Endothelial cell (in vitro differentiated cells): ENCODE measurements at regions not wholly inside any gene's neighbourhood (a gene's known extent, or its start where the extent isn't known, plus 50 kb on each side); places are given as distances from the start of the nearest gene placed in this dataset.
"Not testable (repeated sequence)": the region's sequence is repeated elsewhere in the genome, so short reads cannot be mapped to it uniquely, and the experiment has no call there.

Source experiments
- DNase-seq: peaks from one replicate; pipeline ENCODE4 v3.0.0; 2021; ENCODE audit warnings: low spot score
- H3K27ac Mint-ChIP-seq: one replicate; pipeline ENCODE4 v1.8.0; 2021; ENCODE audit warnings: mixed read lengths, inconsistent platforms; ENCODE audit not compliant: unreplicated experiment
- H3K27me3 Mint-ChIP-seq: one replicate; pipeline ENCODE4 v1.8.0; 2021; ENCODE audit warnings: mild to moderate bottlenecking, moderate library complexity, mixed read lengths, inconsistent platforms; ENCODE audit not compliant: unreplicated experiment
- H3K36me3 Mint-ChIP-seq: one replicate; pipeline ENCODE4 v1.8.0; 2021; ENCODE audit warnings: mild to moderate bottlenecking, low read depth, mixed read lengths, inconsistent platforms; ENCODE audit not compliant: unreplicated experiment
- H3K4me1 Mint-ChIP-seq: one replicate; pipeline ENCODE4 v1.8.0; 2021; ENCODE audit warnings: mild to moderate bottlenecking, mixed read lengths, inconsistent platforms; ENCODE audit not compliant: unreplicated experiment
- H3K4me3 Mint-ChIP-seq: one replicate; pipeline ENCODE4 v1.8.0; 2021; ENCODE audit warnings: mild to moderate bottlenecking, mixed read lengths, inconsistent platforms; ENCODE audit not compliant: unreplicated experiment
- H3K9me3 Mint-ChIP-seq: one replicate; pipeline ENCODE4 v1.8.0; 2021; ENCODE audit warnings: mixed read lengths, inconsistent platforms; ENCODE audit not compliant: unreplicated experiment
- CTCF ChIP-seq: fragments of 200-600 bp; sonication (generic); IDR thresholded peaks from one replicate; pipeline ENCODE4 v1.5.0; 2021; ENCODE audit warnings: antibody characterized with exemption; ENCODE audit not compliant: unreplicated experiment

- H3K27me3 Mint-ChIP-seq: no peaks in the 10 kb centered on the region
- no peaks in the 10 kb centered on the region for H3K9me3 Mint-ChIP-seq
- no peak for TF ChIP-seq CTCF
- no peak overlapping the region for H3K4me3 Mint-ChIP-seq
- H3K4me1 Mint-ChIP-seq: no peaks in the 10 kb centered on the region
- no peak overlapping the region for H3K27ac Mint-ChIP-seq
- H3K36me3 Mint-ChIP-seq: no peaks in the 10 kb centered on the region
- no peak for DNase-seq
Measured at GRCh38 chr3:125671461-125672243, 76.4 kb upstream of the OSBPL11 start.

GRCh38 chr3:125675791-125676190 lies 80.5 kb upstream of the OSBPL11 start:
- H3K36me3 Mint-ChIP-seq: no peaks in the 10 kb centered on the region
- no peak overlapping the region for H3K4me3 Mint-ChIP-seq
- no peak for TF ChIP-seq CTCF
- no peaks in the 10 kb centered on the region for H3K27me3 Mint-ChIP-seq
- no peak for DNase-seq
- H3K4me1 Mint-ChIP-seq: no peaks in the 10 kb centered on the region
- no peak overlapping the region for H3K27ac Mint-ChIP-seq
- H3K9me3 Mint-ChIP-seq: no peaks in the 10 kb centered on the region

GRCh38 chr3:125679258-125679657 lies 84.0 kb upstream of the OSBPL11 start:
- H3K27me3 Mint-ChIP-seq: no peaks in the 10 kb centered on the region
- H3K9me3 Mint-ChIP-seq: no peaks in the 10 kb centered on the region
- no peaks in the 10 kb centered on the region for H3K4me1 Mint-ChIP-seq
- no peak for DNase-seq
- H3K27ac Mint-ChIP-seq: no peak overlapping the region
- no peak for TF ChIP-seq CTCF
- H3K36me3 Mint-ChIP-seq: no peaks in the 10 kb centered on the region
- H3K4me3 Mint-ChIP-seq: no peak overlapping the region

- no peaks in the 10 kb centered on the region for H3K9me3 Mint-ChIP-seq
- H3K27ac Mint-ChIP-seq: no peak overlapping the region
- DNase-seq: no peak
- no peaks in the 10 kb centered on the region for H3K27me3 Mint-ChIP-seq
- no peaks in the 10 kb centered on the region for H3K36me3 Mint-ChIP-seq
- TF ChIP-seq CTCF: no peak
- no peak overlapping the region for H3K4me3 Mint-ChIP-seq
- no peaks in the 10 kb centered on the region for H3K4me1 Mint-ChIP-seq
Measured at GRCh38 chr3:125681146-125681545, 85.8 kb upstream of the OSBPL11 start.

DNA sequence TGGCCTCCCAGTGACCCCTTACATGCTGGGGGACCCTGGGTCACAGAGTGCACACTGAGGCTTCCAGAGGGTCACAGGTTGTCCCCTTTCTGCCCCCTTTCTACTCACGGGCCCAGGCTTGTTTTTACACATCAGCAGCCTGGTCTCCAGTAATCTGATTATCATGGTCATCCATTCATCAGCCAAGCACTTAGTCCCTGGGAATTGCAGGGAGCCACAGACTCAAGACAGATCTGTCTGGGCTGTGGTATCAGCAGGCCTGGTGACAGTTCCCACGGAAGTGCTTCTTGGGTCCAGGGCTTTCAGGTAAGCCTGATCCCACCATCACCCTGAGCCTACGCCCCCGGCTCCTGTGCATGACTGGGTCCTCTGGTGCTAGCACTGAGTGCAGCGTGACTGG lies 86.6 kb upstream of the OSBPL11 start:
- not testable (repeated sequence) for H3K9me3 Mint-ChIP-seq, H3K36me3 Mint-ChIP-seq, H3K4me3 Mint-ChIP-seq, DNase-seq, H3K27me3 Mint-ChIP-seq, H3K4me1 Mint-ChIP-seq, H3K27ac Mint-ChIP-seq

DNA sequence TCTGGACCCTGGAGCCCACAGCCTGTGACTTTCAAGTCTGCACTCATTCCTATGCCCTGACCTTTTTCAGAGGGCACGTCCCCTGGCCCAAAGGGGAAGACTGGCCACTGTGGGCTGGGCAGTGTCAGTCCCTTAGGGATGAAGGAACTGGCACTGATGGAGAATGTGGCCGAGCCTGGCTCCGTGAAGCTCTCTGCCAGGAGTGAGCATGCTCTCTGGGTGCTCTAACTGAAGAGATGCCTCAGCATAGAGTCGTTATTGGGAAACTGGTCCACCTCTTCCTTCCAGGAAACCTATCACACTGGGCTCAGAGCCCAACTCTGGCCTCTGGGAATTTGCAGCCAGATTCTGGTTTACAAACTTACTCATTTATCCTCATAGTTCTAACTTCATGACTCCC lies 87.3 kb upstream of the OSBPL11 start:
- DNase-seq: not testable (repeated sequence)

More for the DNA sequence above, 87.3 kb upstream of the OSBPL11 start:
- H3K27ac Mint-ChIP-seq, H3K9me3 Mint-ChIP-seq, H3K27me3 Mint-ChIP-seq, H3K4me1 Mint-ChIP-seq, H3K4me3 Mint-ChIP-seq, H3K36me3 Mint-ChIP-seq: not testable (repeated sequence)
